CD4-positive, CD25-positive, alpha-beta regulatory T cell (primary cell): ENCODE measurements at regions not wholly inside any gene's neighbourhood (a gene's known extent, or its start where the extent isn't known, plus 50 kb on each side); places are given as distances from the start of the nearest gene placed in this dataset.
"Not testable (repeated sequence)": the region's sequence is repeated elsewhere in the genome, so short reads cannot be mapped to it uniquely, and the experiment has no call there.

Experiments used
- ATAC-seq, 2 donors: fragments of 150-1000 bp; cut with Tn5 transposase; one replicate each; pipeline ENCODE4 v1.10.0; 2021; ENCODE audit warnings: low read depth in 2 of 2, moderate number of reproducible peaks in 2 of 2, moderate library complexity in 1 of 2
- DNase-seq, 3 donors: peaks; one replicate each; pipeline versions ENCODE4 v3.0.0 to v3.0.0-alpha.2; 2012 to 2022; ENCODE audit warnings: mixed read lengths in 1 of 3
- H3K27ac ChIP-seq: one replicate; pipeline ENCODE4 v1.7.0; 2013; ENCODE audit warnings: mild to moderate bottlenecking, low read length; ENCODE audit not compliant: insufficient read depth, poor library complexity, severe bottlenecking
- H3K27me3 ChIP-seq: one replicate; pipeline ENCODE4 v1.7.0; 2013; ENCODE audit warnings: low read length; ENCODE audit not compliant: control insufficient read depth, insufficient read depth
- H3K36me3 ChIP-seq: one replicate; pipeline ENCODE4 v1.7.0; 2013; ENCODE audit warnings: mild to moderate bottlenecking, low read length, moderate library complexity; ENCODE audit not compliant: control insufficient read depth, insufficient read depth
- H3K4me1 ChIP-seq: 2 replicates; pipeline ENCODE4 v1.7.0; 2013; ENCODE audit warnings: mild to moderate bottlenecking, low read length; ENCODE audit not compliant: insufficient read depth, control insufficient read depth, poor library complexity, severe bottlenecking
- H3K4me3 ChIP-seq: one replicate; pipeline ENCODE4 v1.7.0; 2013; ENCODE audit warnings: low read depth, mild to moderate bottlenecking, low read length, moderate library complexity
- H3K9me3 ChIP-seq, 2 experiments: 1 replicate in 1 of 2; 2 replicates in 1 of 2; pipeline ENCODE4 v1.7.0; 2013; ENCODE audit warnings: low read length in 2 of 2, mild to moderate bottlenecking in 1 of 2, moderate library complexity in 1 of 2; ENCODE audit not compliant: control insufficient read depth in 2 of 2
- H3K27ac Mint-ChIP-seq, 3 donors: one replicate each; pipeline ENCODE4 v1.8.0; 2020 to 2022; ENCODE audit warnings: mild to moderate bottlenecking in 3 of 3, mixed read lengths in 3 of 3, moderate library complexity in 2 of 3
- H3K27me3 Mint-ChIP-seq: one replicate; pipeline ENCODE4 v1.8.0; 2022; ENCODE audit warnings: mild to moderate bottlenecking, mixed read lengths
- H3K36me3 Mint-ChIP-seq: one replicate; pipeline ENCODE4 v1.8.0; 2020; ENCODE audit warnings: mixed read lengths
- H3K4me1 Mint-ChIP-seq, 4 donors: one replicate each; pipeline ENCODE4 v1.8.0; 2020 to 2022; ENCODE audit warnings: mixed read lengths in 4 of 4, mild to moderate bottlenecking in 1 of 4
- H3K4me3 Mint-ChIP-seq, 4 donors: one replicate each; pipeline ENCODE4 v1.8.0; 2020 to 2022; ENCODE audit warnings: mild to moderate bottlenecking in 4 of 4, mixed read lengths in 4 of 4, moderate library complexity in 3 of 4
- H3K9me3 Mint-ChIP-seq, 7 donors: one replicate each; pipeline ENCODE4 v1.8.0; 2020 to 2022; ENCODE audit warnings: mixed read lengths in 7 of 7, mild to moderate bottlenecking in 3 of 7, moderate library complexity in 2 of 7

DNA sequence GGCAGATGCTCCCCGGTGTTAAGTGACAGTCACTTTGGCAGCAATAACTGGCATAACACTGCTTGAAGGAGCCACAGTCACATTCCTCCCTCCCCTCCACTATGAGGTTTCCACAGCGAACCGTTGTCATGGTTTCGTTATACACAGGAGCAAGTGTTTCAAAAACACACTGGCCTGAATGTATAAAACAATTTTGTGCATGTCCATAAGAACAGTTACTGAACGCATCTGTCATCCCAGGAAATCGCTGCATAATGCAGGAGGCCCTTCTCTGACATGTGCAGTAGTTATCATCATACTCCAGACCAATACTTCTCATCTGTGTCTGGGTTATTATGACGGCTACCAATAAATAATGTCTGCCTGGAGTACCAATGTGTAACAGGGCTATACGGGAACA, 444.4 kb downstream of the TMEM121 start:
- not testable (repeated sequence) for H3K9me3 ChIP-seq, H3K36me3 Mint-ChIP-seq, DNase-seq, H3K4me3 Mint-ChIP-seq, H3K27me3 ChIP-seq, H3K4me1 Mint-ChIP-seq, H3K36me3 ChIP-seq, H3K9me3 Mint-ChIP-seq, ATAC-seq, H3K27ac Mint-ChIP-seq, H3K4me1 ChIP-seq, H3K27me3 Mint-ChIP-seq, H3K4me3 ChIP-seq, H3K27ac ChIP-seq

DNA sequence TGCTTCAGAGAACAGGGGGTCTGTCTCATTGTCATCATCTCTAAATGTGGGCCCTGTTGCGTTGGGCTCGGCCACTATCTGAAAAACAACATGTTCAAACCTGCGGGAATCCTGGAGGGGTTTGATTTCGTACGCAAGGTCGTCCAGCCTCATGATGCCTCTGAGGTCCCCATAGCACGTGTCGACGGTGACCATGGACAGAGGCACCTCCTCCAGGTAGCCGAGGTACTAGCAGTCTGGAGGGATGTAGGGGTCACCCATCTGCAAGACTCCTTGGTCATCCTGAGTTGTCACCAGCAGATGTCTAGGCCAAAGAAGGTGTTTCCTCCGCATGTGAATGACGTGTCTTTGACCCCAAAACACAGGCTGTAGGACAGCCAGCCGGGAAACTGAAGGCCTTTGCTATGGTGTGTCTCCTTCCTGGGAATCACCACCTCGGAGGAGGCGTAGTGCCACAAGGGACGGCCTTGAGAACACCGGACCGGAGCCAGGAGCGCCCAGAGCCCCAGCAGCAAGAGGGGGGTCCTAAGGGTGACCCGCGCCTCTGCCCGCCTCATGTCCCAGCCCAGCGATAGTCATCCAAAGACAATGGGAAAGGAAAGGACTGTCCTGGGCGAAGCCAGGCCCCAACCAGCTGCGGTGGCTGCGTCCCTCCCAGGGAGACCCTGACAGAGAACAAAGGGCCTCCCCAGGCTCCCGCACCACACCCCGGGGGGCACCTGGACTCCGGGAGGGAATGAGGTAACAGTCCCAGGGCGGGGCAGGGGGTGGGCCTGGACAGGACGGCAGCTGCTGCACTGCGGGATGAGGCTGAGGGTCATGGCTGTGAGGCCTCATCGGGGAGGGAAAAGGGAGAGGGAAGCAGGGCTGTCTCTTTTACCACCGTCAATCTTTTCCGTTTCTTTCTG, 445.5 kb downstream of the TMEM121 start:
- no peaks in the 10 kb centered on the region for H3K36me3 Mint-ChIP-seq
- Histone ChIP-seq H3K9me3 (no peaks in the 10 kb centered on the region), H3K27me3 (peaks cover 2% of the 10 kb centered on the region), H3K4me1 (no peaks in the 10 kb centered on the region), H3K36me3 (no peaks in the 10 kb centered on the region), H3K27ac (no peak overlapping the region), H3K4me3 (no peak overlapping the region)
- peaks cover 0 to 10% (median 3%) of the 10 kb centered on the region in 4 donors for H3K4me1 Mint-ChIP-seq
- peaks cover 9% of the 10 kb centered on the region for H3K27me3 Mint-ChIP-seq
- DNase-seq: no peak
- no peaks in the 10 kb centered on the region for H3K9me3 Mint-ChIP-seq
- H3K4me3 Mint-ChIP-seq: no peak overlapping the region
- H3K27ac Mint-ChIP-seq: no peak overlapping the region
- no peak for ATAC-seq

DNA sequence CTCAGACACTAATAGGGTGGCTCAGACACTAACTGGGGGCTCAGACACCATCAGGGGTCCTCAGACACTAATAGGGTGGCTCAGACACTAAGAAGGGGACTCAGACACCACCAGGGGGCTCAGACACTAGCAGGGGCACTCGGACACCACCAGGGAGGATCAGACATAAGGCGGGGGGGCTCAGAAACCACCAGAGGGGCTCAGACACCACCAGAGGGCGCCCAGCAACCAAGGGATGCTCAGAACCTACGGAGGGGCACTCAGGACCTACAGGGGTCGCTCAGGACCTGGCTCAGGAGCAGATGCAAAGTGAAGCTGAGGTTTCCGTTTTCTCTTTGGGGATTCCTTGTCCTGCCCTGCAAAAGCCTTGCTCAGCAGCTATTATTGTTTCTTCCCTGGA, 448.5 kb downstream of the TMEM121 start:
- Mint-ChIP-seq H3K4me1 (peaks cover 0 to 8% (median 4%) of the 10 kb centered on the region in 4 donors), H3K36me3 (no peaks in the 10 kb centered on the region), H3K27me3 (peaks cover 8% of the 10 kb centered on the region), H3K27ac (peak overlapping the region in 1 of 3 donors; percentile 76), H3K9me3 (no peaks in the 10 kb centered on the region), H3K4me3 (no peak overlapping the region)
- Histone ChIP-seq H3K4me1 (no peaks in the 10 kb centered on the region), H3K27me3 (peaks cover 2% of the 10 kb centered on the region), H3K27ac (no peak overlapping the region), H3K4me3 (no peak overlapping the region), H3K36me3 (no peaks in the 10 kb centered on the region), H3K9me3 (no peaks in the 10 kb centered on the region)
- peak; percentile 60 to 86 for ATAC-seq
- peak; percentile 46 to 54 (median 47) for DNase-seq

DNA sequence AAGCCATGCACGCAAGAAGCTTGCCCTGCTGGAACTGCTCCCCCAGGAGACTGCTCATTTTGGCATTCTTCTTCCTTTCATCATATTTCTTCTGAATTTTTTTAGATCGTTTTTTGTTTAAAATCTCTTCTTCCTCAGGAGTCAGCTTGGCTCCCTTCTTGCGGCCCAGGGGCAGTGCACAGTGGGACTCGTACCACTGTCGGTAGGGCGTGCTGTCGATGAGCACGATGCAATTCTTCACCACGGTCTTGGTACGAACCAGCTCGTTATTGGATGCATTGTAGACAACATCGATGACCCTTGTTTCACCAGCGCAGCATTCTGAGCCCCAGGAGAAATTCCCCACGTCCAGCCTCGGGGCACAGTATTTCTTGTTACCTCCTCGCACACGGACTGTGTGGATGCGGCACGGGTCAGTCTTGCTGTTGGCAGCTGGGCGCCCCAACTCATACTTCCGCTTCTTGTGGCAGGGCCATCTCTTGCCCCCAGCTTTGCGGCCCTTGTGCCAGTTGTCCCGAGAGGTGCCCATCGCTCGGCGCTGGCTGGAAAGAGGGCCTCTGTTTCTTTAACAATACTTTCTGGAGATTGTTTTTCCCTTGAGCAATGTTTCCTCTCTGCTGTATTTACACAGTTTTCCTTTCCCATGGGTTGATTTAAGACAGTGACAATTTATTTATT, 452.4 kb downstream of the TMEM121 start:
- no peak overlapping the region for H3K4me3 Mint-ChIP-seq
- Histone ChIP-seq H3K27ac (no peak overlapping the region), H3K4me1 (peaks cover 8% of the 10 kb centered on the region), H3K27me3 (peaks cover 2% of the 10 kb centered on the region), H3K9me3 (no peaks in the 10 kb centered on the region), H3K36me3 (no peaks in the 10 kb centered on the region), H3K4me3 (no peak overlapping the region)
- peaks cover 0 to 2% (median 0%) of the 10 kb centered on the region in 7 donors for H3K9me3 Mint-ChIP-seq
- no peak for DNase-seq
- no peak overlapping the region for H3K27ac Mint-ChIP-seq
- no peaks in the 10 kb centered on the region for H3K36me3 Mint-ChIP-seq
- peaks cover 8% of the 10 kb centered on the region for H3K27me3 Mint-ChIP-seq
- no peak for ATAC-seq
- peaks cover 14 to 37% (median 23%) of the 10 kb centered on the region in 4 donors for H3K4me1 Mint-ChIP-seq

DNA sequence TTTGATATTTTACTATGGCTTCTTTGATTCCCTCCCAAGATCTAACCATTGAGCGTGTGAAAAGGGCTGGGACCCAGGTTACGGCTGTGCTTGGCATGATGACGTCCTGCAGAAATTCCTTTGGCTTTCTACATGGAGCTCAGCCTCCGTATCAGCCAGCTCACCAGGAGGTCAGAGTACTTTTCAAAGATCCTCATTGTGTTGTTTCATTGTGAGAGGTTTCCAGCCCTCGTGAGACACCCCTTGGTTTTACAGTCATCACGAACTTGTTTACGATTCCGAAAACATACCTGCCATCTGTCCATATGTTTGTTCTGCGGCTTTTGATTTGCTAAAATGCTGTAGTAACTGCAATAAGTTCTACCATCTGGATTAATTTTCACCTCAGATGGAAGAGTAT, 453.1 kb downstream of the TMEM121 start:
- H3K9me3 ChIP-seq: no peaks in the 10 kb centered on the region
- no peak for DNase-seq
- Mint-ChIP-seq H3K27ac (no peak overlapping the region), H3K27me3 (peaks cover 6% of the 10 kb centered on the region), H3K4me1 (peaks cover 14 to 37% (median 23%) of the 10 kb centered on the region in 4 donors), H3K4me3 (no peak overlapping the region), H3K36me3 (no peaks in the 10 kb centered on the region), H3K9me3 (peaks cover 0 to 2% (median 0%) of the 10 kb centered on the region in 7 donors)
- no peak for ATAC-seq
- H3K4me3 ChIP-seq: no peak overlapping the region
- H3K27me3 ChIP-seq: peaks cover 2% of the 10 kb centered on the region
- H3K27ac ChIP-seq: no peak overlapping the region
- no peaks in the 10 kb centered on the region for H3K36me3 ChIP-seq
- H3K4me1 ChIP-seq: peaks cover 8% of the 10 kb centered on the region

DNA sequence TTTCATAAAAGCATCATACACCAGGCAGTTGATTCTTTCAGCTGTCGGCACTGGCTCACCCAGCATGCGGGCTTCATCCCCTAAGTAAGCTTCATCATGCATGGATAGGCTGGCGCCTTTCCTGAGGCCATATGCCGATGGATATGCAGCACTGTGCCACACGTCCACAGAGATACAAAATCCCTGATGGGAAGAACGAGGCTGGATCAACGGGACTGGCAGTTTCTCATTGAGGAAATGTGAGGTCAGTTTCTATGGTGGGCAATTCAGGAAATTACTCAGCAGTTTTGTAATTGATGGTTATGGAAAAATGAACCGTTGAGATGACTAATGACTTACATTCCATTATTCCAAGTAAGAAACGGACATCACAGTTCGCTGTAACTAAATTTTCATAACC, 453.8 kb downstream of the TMEM121 start:
- no peak overlapping the region for H3K27ac ChIP-seq
- no peak overlapping the region for H3K4me3 Mint-ChIP-seq
- H3K9me3 Mint-ChIP-seq: peaks cover 0 to 2% (median 0%) of the 10 kb centered on the region in 7 donors
- H3K4me1 ChIP-seq: peaks cover 10% of the 10 kb centered on the region
- H3K4me1 Mint-ChIP-seq: peaks cover 14 to 40% (median 27%) of the 10 kb centered on the region in 4 donors
- H3K27me3 Mint-ChIP-seq: peaks cover 4% of the 10 kb centered on the region
- H3K9me3 ChIP-seq: no peaks in the 10 kb centered on the region
- H3K27ac Mint-ChIP-seq: no peak overlapping the region
- H3K36me3 ChIP-seq: no peaks in the 10 kb centered on the region
- H3K36me3 Mint-ChIP-seq: no peaks in the 10 kb centered on the region
- no peak overlapping the region for H3K4me3 ChIP-seq
- H3K27me3 ChIP-seq: peaks cover 2% of the 10 kb centered on the region
- ATAC-seq (no peak), DNase-seq (no peak)

DNA sequence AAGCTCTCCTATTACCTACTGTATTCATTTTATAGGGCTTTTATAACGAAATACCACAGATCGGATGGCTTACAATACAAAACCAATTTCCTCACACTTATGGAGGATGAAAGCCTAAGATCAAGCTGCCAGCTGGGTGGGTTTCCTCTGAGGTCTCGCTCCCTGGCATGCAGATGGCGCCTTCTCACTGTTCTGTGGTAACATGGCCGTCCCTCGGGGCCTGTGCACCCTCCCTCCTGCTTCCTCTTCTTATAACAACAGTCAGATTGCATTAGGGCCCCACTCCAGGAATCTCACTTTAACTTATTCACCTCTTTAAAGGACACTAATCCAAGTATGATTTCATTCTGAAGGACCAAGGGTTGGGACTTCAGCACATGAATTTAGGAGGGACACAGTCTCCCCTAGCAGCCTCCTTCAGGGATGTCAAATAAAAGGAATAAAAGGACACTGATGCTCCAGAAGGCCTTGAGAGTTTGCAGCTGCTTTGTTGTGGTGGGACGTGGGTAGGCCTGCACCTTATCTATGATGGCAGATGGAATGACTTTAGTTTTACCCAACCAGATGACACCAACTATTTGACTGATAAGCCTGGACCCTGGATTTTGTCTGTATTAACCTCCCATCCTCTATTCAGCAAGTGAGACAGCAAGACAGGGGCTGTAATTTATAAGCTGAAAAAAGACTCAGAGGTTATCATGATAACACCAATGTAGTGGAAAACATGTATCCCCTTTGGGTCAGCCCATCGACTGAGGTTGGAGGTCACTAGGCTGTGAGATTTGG, 455.3 kb downstream of the TMEM121 start:
- ATAC-seq: peak; percentile 41 to 61
- H3K36me3 Mint-ChIP-seq: not testable (repeated sequence)

More for the DNA sequence above, 455.3 kb downstream of the TMEM121 start:
- not testable (repeated sequence) for H3K4me3 ChIP-seq, H3K36me3 ChIP-seq, H3K9me3 ChIP-seq, H3K27ac ChIP-seq, H3K9me3 Mint-ChIP-seq, H3K27me3 ChIP-seq, H3K27me3 Mint-ChIP-seq
- H3K4me3 Mint-ChIP-seq: peak overlapping the region; percentile 4 to 57 (median 38)
- peak in 2 of 3 donors; percentile 49 to 65 for DNase-seq
- H3K4me1 ChIP-seq: peaks cover 17% of the 10 kb centered on the region
- H3K4me1 Mint-ChIP-seq: peaks cover 20 to 55% (median 32%) of the 10 kb centered on the region in 4 donors
- H3K27ac Mint-ChIP-seq: peak overlapping the region; percentile 67 to 88 (median 85)
